ENCODE measurements at regions not wholly inside any gene's neighbourhood (a gene's known extent, or its start where the extent isn't known, plus 50 kb on each side); places are given as distances from the start of the nearest gene placed in this dataset.

GRCh38 chr7:84614821-84615501 lies 420.4 kb upstream of the SEMA3A start:
- TF ChIP-seq EZH2phosphoT487 (IDR thresholded peaks at IDR 0.05; ENCODE audit: borderline replicate concordance): no peak
- TF ChIP-seq CTCF (conservative IDR thresholded peaks at IDR 0.05; ENCODE audit: low read length): 0 out of 2 replicates have a peak, but pooled peaks have one; percentile 15
- H3K9ac ChIP-seq (ENCODE audit: low read depth, low read length, poor library complexity, severe bottlenecking): no peak overlapping the region
- H3K4me3 ChIP-seq (ENCODE audit: low read length, poor library complexity, severe bottlenecking): no peak overlapping the region
- no peak overlapping the region for H3K4me2 ChIP-seq (ENCODE audit: low read depth, low read length, poor library complexity, severe bottlenecking)
- no peaks in the 10 kb centered on the region for H3K4me1 ChIP-seq (ENCODE audit: insufficient read depth, low read length, poor library complexity, severe bottlenecking)
- H4K20me1 ChIP-seq (ENCODE audit: insufficient read depth, low read length, poor library complexity, severe bottlenecking): no peaks in the 10 kb centered on the region
- no peaks in the 10 kb centered on the region for H3F3A ChIP-seq (ENCODE audit: low read depth)
- H3K79me2 ChIP-seq (ENCODE audit: insufficient read depth, low read length): no peaks in the 10 kb centered on the region
- no peaks in the 10 kb centered on the region for H3K27me3 ChIP-seq (ENCODE audit: insufficient read depth, low read length, poor library complexity, severe bottlenecking)
- H2AFZ ChIP-seq (ENCODE audit: low read length): no peak overlapping the region
- H3K9me3 ChIP-seq (ENCODE audit: insufficient read depth, low read depth, low read length): no peaks in the 10 kb centered on the region
- H3K9me2 ChIP-seq (replicated peaks; ENCODE audit: low read depth, low read length): no peaks in the 10 kb centered on the region
- H3K36me3 ChIP-seq (ENCODE audit: insufficient read depth, low read length): no peaks in the 10 kb centered on the region

- Histone ChIP-seq H4K20me1 (ENCODE audit: insufficient read depth, low read length, poor library complexity, severe bottlenecking) (no peaks in the 10 kb centered on the region), H3K4me2 (ENCODE audit: low read depth, low read length, poor library complexity, severe bottlenecking) (no peak overlapping the region), H3K36me3 (ENCODE audit: insufficient read depth, low read length) (no peaks in the 10 kb centered on the region), H3K79me2 (ENCODE audit: insufficient read depth, low read length) (no peaks in the 10 kb centered on the region), H3K9ac (ENCODE audit: low read depth, low read length, poor library complexity, severe bottlenecking) (no peak overlapping the region), H3K9me2 (replicated peaks; ENCODE audit: low read depth, low read length) (no peaks in the 10 kb centered on the region), H3K4me3 (ENCODE audit: low read length, poor library complexity, severe bottlenecking) (no peak overlapping the region), H3F3A (ENCODE audit: low read depth) (no peaks in the 10 kb centered on the region), H3K4me1 (ENCODE audit: insufficient read depth, low read length, poor library complexity, severe bottlenecking) (no peaks in the 10 kb centered on the region), H2AFZ (ENCODE audit: low read length) (no peak overlapping the region), H3K27me3 (ENCODE audit: insufficient read depth, low read length, poor library complexity, severe bottlenecking) (no peaks in the 10 kb centered on the region), H3K9me3 (ENCODE audit: insufficient read depth, low read depth, low read length) (no peaks in the 10 kb centered on the region)
- no peak for TF ChIP-seq CTCF (conservative IDR thresholded peaks at IDR 0.05; ENCODE audit: low read length)
- TF ChIP-seq EZH2phosphoT487 (IDR thresholded peaks at IDR 0.05; ENCODE audit: borderline replicate concordance): no peak
These were observed 418.5 kb upstream of the SEMA3A start for GRCh38 chr7:84612981-84613681.

GRCh38 chr7:84611391-84611790 lies 416.8 kb upstream of the SEMA3A start:
- TF ChIP-seq CTCF (conservative IDR thresholded peaks at IDR 0.05; ENCODE audit: low read length): no peak
- no peak for TF ChIP-seq EZH2phosphoT487 (IDR thresholded peaks at IDR 0.05; ENCODE audit: borderline replicate concordance)
- Histone ChIP-seq H2AFZ (ENCODE audit: low read length) (no peak overlapping the region), H3K4me3 (ENCODE audit: low read length, poor library complexity, severe bottlenecking) (no peak overlapping the region), H3K9me3 (ENCODE audit: insufficient read depth, low read depth, low read length) (no peaks in the 10 kb centered on the region), H3K36me3 (ENCODE audit: insufficient read depth, low read length) (no peaks in the 10 kb centered on the region), H3K4me2 (ENCODE audit: low read depth, low read length, poor library complexity, severe bottlenecking) (no peak overlapping the region), H3K27me3 (ENCODE audit: insufficient read depth, low read length, poor library complexity, severe bottlenecking) (no peaks in the 10 kb centered on the region), H3K9me2 (replicated peaks; ENCODE audit: low read depth, low read length) (no peaks in the 10 kb centered on the region), H4K20me1 (ENCODE audit: insufficient read depth, low read length, poor library complexity, severe bottlenecking) (no peaks in the 10 kb centered on the region), H3K79me2 (ENCODE audit: insufficient read depth, low read length) (no peaks in the 10 kb centered on the region), H3F3A (ENCODE audit: low read depth) (no peaks in the 10 kb centered on the region), H3K9ac (ENCODE audit: low read depth, low read length, poor library complexity, severe bottlenecking) (no peak overlapping the region), H3K4me1 (ENCODE audit: insufficient read depth, low read length, poor library complexity, severe bottlenecking) (no peaks in the 10 kb centered on the region)

Measured in Loucy (cell line).